NCI-H524 treated with DMSO at 0.1 percent for 48 hours (cell line): ENCODE measurements at regions not wholly inside any gene's neighbourhood (a gene's known extent, or its start where the extent isn't known, plus 50 kb on each side); places are given as distances from the start of the nearest gene placed in this dataset.

Source experiments
- DNase-seq: peaks from one replicate; lab custom pipeline; 2025; lab: John Stamatoyannopoulos, UW

DNA sequence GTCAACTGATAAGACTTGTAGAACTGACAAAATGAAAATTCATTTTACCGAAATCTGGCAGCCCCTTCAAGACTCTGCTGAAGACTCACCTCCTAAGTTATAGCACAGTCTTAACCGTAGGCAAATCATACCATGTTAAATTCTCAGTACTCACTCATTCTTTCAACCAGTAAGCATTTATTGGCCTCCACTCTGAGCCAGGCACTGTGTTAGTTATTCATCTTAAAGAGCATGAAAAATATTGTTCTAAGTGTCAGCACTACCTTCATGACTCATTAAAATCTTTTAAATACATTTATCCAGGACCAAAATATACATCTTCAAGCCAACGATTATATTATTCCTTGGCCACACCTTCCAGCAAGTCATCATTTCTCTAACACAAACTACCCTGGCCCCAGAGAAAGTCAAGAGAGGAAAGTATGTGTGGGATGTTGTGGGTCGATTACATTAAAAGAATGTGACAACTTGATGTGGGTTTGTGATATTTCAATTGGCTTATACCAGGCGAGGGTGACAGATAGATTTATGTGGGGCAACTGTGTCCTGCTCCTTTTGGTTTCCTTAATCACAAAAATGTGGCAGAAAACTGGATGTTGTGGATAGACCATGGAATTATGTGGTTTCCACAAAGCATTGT is 55.0 kb downstream of the TMEM30B start:
- DNase-seq = no peak

DNA sequence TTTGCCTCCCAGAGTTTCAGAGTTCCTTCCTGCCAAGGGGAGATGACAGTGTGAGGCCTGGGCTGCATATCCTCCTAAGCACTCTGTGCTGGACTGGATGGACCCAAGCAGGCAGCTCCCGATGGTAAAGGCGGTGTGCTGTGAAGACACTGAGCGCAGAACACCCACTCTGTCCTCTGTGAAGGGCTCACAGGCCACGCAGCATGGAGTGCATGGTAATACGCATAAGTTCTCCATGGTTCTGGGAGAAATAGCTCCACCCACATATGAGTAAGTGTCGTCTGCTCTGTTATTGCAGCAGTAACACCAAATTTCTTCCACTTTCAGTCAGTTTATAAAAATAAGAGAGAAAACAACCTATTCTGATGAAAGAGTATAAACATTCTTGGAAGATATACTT is 55.8 kb downstream of the TMEM30B start:
- DNase-seq = no peak

DNA sequence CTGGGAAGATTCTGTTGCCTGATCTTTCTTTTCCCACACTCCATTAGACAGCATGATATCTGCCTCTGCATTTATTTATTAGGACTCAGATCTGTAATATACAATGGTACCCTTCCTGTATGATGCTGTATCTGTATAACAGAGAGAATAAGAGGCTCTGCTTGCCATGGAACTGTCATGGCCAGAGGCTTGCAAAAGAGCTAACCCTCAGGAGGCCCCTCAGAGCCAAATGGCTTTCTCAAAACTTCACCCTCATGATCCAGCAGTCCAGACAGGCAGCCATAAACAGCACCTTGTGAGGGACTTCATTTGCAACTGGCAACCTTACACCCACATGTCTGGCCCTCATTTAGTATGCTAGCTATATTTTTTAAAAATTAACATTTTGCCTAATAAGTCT is 57.6 kb downstream of the TMEM30B start:
- DNase-seq = no peak

DNA sequence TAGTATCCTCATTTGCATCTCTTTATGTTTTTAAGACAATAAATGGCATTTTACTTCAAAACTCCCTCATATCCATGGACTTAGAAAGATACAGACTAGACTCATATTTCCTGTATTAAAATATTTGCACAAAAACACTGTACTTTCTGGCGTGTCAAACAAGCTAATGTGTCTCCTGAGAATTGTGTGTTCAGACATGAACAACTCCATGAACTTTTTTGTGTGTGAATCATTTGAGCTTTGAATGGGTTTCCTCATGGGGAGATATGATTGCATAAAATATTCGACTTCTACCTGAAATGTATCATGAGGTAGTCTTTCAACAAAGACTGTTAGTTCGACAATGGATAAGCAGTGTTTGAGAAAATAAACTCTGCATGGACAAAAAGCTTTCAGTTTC is 58.8 kb downstream of the TMEM30B start:
- DNase-seq = no peak

DNA sequence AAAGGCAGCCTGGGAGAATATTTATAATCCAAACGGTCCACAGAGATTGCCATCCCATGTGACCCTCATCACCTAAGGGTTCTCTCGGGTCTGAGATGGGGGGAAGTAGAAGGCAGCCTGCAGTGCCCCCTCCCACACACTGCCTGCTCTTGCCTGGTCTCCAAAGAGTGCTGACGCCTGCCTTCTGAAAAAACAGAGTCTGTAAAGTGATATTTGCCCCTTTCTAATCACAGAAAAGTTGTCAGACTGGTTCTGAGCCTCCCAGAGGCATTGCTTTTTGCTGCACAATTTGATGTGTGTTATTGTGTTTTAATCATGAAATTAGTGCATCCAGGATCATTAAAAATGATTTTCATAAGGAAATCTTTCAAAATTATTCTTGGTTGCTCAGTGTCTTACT is 59.2 kb downstream of the TMEM30B start:
- DNase-seq = no peak

DNA sequence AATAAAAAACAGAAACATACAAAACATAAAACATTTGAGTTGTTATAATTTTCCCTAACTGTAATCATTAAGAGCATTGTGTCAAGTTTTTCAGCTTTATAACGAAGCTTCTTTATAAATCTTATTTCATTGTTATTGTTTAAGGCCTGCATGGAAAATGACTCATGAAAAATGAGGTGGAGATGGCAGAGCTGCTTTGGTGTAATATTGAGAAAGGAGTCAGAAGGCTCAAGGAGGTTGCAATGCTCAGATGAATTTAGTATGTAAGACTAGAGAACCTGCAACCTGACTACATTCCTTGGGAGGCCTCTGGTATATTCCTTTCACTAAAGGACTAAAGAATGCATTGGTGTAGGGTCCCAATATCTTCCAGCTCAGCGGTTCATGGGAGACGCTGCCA is 61.5 kb downstream of the TMEM30B start:
- DNase-seq = no peak

DNA sequence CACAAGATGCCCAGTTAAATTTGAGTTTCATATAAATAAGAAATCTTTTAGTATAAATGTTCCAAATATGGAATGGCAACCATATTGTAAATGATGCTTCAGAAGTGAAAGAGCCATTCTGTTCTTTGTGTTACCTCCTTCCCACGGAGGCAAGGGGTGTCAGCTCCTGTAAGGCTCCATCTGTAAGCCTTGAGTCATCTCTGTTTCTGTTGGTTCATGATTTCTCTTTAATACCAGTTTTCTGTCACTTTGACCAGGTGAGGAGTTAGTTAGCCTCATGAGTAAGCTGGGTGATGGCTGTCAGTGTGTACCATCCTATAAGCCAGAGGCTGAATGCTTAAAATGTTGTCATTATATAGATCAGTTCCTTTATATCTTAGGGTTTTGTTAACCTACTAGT is 61.9 kb downstream of the TMEM30B start:
- no peak for DNase-seq

DNA sequence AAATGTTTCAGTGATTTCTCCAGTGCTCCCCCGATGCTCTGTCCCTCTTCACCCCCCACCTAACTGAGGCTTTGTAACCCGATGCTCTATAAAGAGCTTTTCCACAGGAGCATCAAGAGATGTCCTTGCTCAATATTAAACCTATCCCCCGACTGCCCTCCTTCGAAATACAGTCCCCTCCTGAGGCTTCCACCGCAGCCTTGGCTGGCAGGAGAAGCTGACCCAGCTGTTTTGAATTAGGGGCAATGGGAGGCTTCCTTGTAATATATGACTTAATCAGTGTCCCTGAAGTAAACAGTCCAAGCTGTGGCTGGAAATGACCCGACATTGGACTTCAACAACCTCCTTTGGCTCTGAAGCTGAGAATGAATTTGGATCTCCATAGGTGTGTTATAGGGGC is 62.4 kb downstream of the TMEM30B start:
- no peak for DNase-seq

DNA sequence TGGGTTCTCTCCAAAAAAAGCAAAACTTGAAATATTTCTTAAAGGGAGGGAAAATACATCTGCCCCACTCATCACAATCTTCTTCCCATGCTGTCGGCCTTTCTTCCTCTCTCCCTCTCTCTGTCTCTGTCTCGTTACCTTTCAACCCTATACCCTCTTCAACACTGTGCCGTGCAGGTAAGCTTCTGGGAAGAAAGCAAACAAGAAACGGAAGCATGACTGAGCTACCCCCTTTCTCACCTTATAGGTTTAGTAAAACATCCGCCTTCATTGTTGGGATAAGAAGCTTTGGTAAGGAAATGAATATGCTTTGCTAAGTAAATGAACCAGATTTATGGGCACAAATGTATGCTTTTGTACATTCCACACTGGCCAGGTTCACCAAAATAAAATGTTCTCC is 63.0 kb downstream of the TMEM30B start:
- no peak for DNase-seq

DNA sequence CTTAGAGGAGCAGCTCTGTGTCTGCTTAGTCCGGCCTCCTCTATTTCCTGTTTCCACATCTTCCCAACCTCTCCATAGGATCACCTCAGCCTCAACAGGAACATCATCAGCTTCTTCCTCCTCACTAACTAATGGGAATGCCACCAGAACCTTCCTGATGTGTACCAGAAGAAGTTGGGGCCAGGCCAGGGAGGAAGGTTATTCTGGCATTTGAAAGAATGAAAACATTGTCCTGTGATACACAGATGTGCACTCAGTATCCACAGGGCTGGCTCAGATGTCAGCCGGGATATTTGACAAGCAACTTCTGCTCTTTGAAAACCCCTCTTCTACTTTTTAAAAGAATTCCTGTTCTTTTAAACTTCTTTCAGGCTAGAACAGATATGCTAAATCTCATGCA is 63.6 kb downstream of the TMEM30B start:
- no peak for DNase-seq

DNA sequence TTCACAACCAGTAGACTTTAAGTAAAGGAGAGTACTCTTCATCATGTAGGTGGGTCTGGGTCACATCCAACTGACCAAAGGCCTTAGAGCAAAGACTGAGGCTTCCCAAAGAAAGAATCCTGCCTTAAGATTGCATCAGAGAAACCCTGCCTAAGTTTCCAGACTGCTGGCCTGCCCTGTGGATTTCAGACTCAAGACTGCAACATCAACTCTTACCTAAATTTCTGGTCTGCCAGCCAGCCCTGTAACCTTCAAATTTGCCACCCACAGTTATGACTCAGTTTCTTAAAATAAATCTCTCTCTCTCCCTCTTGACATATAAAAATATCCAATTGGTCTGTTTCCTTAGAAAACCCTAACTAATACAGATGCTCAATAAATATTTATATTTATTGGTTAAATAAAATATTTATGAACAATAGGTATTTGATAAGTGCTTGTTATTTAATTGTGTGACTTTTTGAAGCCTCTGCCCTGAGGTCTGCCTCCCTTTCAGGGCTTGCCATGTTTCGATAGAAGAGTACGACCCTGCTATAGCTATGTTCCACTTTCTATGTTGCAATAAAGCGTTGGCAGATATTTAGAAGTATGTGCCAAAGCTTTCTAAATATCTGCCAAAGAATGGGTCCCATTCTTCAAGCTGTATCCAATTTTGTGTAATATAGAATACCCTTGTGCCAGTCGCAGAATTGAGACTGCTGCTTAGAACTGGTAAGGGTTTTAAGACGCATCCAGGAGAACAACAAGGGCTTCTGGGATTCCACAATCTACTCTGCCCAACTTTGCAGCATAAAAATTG is 65.7 kb downstream of the TMEM30B start:
- no peak for DNase-seq

DNA sequence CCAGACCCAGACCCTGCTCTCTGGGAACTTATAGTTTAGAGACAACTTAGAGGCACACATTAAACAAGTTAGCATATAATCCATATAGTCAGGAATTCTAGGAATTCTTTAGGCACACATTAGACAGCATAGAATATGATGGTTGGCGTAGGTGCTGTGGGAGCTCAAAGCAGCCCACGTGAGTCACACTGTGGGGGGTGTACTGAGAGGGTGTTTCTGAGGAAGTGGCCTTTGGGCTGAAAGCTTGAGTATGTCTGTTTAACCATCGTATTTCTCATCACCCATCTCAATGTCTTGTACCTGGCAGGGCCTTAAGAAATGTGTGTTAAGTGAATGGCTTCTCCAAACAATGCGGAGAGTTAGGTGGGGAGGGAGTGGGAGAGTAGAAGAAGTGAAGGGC is 67.2 kb downstream of the TMEM30B start:
- no peak for DNase-seq

DNA sequence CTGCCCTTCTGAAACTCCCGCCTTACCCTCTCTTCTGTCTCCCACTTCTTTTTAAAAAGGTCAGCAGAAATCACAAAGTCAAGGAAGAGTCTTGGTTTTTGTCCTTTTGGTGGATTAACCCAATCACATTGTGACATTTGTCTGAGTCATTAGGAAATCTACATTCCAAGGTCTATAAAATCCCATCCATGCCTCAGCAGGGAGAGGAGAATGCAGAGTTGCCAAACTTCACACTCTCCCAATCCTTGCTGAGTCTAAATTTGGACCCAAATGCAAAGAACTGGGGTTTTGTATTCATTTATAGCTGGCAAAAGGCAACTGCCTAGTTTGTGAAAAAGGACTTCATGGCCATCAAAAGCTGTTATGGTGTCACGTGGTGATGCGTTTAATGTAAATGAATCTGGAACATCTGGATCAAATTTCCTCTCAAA is 67.9 kb downstream of the TMEM30B start:
- DNase-seq = no peak

DNA sequence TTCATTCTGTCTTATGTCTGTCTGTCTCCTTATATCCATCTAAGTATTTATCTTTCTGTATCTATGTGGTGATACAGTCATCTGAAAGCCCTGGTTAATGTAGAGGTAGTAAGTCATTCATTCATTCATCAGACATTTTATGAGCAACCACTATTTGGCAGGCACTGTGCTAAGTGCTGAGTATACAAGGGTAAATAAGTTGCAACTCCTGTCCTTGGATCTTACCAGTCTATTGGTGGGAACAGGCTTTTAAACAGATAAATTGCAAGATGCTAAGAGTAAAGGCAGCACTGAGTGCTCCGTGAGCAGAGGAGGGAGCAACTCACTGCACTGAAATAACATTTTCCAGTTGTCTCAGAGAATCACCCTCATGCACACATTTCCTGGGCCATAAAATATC is 68.6 kb downstream of the TMEM30B start:
- DNase-seq = no peak

DNA sequence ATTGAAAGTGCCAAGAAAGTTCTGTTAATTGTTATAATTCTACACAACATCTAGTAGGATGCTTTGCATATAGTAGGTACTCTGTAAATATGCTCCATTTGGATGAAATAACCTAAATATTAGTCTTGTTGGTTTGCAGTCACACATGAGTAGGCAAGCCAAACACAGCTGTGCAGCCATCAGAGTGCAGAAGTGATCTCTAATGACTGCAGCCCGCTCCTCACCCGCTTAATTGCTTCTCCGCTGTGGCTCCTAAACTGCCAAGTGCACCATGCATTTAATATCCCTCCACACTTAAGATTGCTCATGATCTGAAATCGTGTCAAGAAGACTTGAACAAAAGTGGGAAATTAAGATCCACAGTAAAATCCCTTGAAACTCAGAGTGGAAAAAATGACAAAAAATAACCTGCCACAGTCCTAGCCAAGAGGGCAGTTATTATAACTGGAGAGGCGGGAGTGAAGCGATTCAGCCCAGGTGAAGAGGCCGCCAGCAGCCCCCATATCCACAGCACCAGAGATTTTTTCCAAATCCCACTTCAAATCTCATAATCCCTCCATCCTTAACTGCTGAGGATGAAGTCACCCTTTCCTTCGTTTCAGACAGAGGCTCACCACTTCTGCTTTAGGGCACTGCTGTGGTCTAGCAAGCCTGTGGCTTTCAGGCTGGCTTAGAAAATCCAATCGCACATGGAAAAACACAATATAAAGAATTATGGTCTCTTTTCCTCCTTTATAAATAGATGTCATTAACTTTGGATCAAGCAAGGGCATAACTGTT is 69.5 kb downstream of the TMEM30B start:
- peak; percentile 97 for DNase-seq

DNA sequence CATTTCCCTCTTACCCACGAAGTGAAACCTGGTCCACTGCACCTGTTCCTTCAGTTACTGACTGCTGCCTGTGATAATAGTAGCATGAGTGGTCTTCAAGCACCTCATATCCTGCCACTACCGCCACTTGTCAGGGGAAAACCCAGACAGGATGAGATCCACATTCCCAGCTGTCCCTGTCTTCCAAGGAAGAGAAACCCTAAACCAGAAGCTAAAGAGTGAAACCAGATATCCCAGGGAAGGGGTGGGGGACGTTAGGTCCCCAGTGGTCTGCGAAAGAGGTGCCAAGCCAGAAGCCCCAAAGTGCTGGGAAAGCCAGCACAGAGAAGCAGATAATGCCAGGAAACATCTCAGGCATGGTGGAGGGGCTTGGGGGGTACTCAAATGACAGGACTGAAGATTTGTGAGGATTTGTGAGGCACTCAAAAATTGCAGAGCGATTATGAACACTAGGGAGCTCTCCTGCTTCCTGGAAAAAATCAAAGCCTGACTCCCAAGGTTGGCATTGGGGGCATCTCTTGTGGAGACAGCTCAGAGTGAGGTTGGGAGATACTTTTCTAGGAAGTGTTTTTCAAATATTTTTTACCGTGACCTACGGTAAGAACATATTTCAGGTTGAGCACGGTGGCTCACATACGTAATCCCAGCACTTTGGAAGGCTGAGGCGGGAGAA is 77.9 kb downstream of the TMEM30B start:
- peak; percentile 100 for DNase-seq

DNA sequence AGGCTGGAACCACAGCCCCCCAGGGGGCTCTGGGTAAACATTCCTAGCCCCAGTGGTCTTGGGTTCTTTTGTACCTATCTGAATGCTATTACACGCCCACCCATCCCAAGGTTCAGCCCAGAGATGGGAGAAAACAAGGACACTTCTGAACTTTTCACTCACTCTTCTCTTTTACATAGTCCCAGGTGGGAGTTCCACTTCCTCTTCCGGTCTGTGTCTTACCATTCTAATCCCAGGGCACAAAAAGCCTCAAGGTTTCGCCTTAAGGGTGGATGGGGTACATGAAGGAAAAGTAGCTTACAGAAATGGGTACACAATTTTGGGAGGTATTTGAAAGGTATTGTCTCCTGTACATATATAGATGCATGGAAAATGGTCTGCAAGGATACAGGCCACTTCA is 79.0 kb downstream of the TMEM30B start:
- no peak for DNase-seq

DNA sequence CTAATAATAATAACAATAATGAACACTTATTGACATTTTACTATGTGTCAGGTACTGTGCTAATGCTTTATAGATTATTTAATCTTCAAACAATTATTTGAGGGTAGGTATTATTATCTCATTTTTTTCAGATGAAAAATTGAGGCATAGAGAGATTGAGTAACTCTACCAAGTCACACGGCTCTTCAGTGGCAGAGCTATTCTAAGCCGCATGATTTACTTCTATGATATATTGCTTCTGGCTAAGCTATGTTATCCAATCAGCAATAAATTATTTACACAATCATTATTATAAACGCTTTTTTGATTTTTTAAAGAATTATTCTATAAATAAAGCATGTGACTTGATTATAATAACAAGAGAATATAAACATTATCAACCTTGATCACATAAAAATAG is 80.0 kb downstream of the TMEM30B start:
- no peak for DNase-seq

DNA sequence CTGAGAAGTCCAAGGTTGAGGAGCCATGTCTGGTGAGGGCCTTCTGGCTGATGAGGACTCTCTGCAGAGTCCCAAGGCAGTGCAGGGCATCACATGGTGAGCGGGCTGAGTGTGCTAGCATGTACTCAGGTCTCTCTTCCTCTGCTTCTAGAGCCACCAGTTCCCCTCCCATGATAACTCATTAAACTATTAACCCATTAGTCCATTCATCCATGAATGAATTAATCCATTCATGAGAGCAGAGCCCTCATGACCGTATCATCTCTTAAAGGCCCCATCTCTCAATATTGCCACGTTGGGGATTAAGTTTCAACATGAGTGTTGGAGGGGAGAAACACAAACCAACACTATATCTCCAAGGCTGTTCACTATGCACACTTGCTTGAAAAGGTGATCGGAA is 83.7 kb downstream of the TMEM30B start:
- no peak for DNase-seq

DNA sequence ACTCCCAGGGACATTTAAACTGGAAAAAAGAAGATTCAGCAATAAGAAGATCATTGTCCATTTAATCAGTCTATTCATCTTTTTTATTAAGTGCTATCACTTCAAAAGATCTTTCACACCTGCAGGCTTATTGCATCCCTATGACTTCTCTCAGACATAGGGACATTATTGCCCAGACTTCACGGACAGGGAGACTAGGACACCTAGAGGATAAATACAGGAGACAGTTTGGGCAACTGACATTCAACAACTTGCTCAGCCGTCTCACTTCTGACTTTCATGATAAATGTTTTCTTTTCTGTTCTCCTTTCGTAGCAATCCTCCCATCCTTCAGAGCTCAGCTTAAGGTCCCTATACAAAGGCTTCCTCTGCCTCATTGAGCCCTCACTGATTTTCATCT is 84.3 kb downstream of the TMEM30B start:
- DNase-seq = no peak

DNA sequence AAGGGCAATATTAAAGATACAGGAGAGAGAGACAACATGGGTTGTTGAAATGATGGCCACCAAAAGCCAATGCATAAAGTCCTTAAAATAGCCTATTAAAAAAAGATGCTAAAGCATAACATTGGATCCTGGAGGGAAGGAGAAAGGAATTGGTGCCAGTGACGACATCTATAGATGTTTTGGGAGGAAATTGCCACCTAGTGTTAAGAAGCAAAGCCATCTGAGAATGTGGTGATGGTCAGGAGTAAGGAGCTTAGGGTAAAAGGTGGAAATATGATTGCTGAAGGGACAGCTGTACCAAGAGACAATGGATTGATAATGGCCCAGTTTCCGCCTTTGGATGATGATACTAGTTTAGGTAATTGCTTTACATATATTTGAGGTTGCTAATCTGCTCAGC is 85.1 kb downstream of the TMEM30B start:
- DNase-seq = no peak

DNA sequence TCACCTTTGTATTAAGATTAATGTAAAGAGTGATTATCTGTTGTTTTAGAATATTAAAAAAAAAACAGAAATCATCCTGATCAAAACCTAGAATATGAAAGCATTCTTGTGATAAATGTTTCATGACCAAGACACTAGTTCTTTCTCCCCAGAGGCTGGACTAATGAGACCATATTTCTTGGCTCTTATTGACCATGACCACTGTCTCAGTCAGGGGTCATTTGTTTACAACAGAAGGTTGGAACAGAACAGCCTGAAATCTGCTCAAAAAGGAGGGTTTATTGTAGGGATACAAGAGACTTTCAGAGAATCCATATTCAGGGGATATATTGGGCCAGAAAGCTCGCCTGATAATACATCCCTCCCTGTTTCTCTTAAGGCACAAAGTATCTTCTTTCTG is 87.7 kb downstream of the TMEM30B start:
- no peak for DNase-seq

DNA sequence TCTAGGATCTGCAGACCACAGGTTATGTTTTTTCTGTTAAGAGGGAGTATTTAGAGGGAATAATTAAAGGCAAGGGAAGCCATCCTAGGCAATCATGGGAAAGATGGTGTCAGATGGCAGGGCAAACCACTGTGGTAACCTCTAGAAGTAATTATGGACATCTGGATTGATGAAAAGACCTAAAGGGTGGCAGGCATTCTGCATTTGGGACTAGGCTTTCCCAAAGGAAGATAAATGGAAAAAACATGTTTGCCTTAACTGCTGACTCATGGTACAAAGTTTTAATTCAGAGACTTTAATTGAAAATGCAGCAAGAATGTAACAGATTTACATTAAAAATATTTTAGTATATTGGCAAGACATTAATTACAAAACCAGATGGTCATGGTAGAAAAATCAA is 88.1 kb downstream of the TMEM30B start:
- no peak for DNase-seq
